GM12891 (cell line): ENCODE measurements at regions not wholly inside any gene's neighbourhood (a gene's known extent, or its start where the extent isn't known, plus 50 kb on each side); places are given as distances from the start of the nearest gene placed in this dataset.
"Not testable (repeated sequence)": the region's sequence is repeated elsewhere in the genome, so short reads cannot be mapped to it uniquely, and the experiment has no call there.

Experiments used
- PAX5 ChIP-seq: IDR thresholded peaks from 2 replicates; pipeline ENCODE4 v1.6.1; 2011; ENCODE audit warnings: low read length, moderate library complexity, mild to moderate bottlenecking; ENCODE audit not compliant: insufficient read depth, severe bottlenecking
- POLR2A ChIP-seq: IDR thresholded peaks from 2 replicates; pipeline ENCODE4 v1.6.1; 2011; ENCODE audit warnings: low read depth, low read length, control low read depth
- POLR2AphosphoS5 ChIP-seq: IDR thresholded peaks from 2 replicates; pipeline ENCODE4 v1.6.1; 2011; ENCODE audit warnings: low read depth, low read length, control low read depth
- TAF1 ChIP-seq: IDR thresholded peaks from 2 replicates; pipeline ENCODE4 v1.6.1; 2011; ENCODE audit warnings: low read depth, low read length, control low read depth

GRCh38 chr6:144433446-144433845, 148.3 kb downstream of the UTRN start:
- not testable (repeated sequence) for TF ChIP-seq POLR2AphosphoS5, TAF1, POLR2A, PAX5
